A549 (cell line): ENCODE measurements at regions not wholly inside any gene's neighbourhood (a gene's known extent, or its start where the extent isn't known, plus 50 kb on each side); places are given as distances from the start of the nearest gene placed in this dataset.

Experiments used
- ATAC-seq, 2 experiments: fragments of 200-7000 bp in 1 of 2; fragments of >200 bp in 1 of 2; cut with Nextera tagmentation in 1 of 2; cut with Tn5 transposase in 1 of 2; 3 replicates each; pipeline versions ENCODE4 v1.8.0 to v1.9.1; 2018 to 2020; ENCODE audit warnings: mild to moderate bottlenecking in 1 of 2, moderate library complexity in 1 of 2
- CTCF ChIA-PET: fragments of 300-600 bp; sonication (Branson Sonifier 250); formaldehyde crosslinking; extraction: SDS; loops from one replicate; lab custom pipeline; 2021; ENCODE audit warnings: antibody characterized with exemption, inconsistent platforms; lab: Yijun Ruan, JAX
- POLR2A ChIA-PET: fragments of 350-600 bp; formaldehyde crosslinking; extraction: SDS; loops from one replicate; lab custom pipeline; 2021; ENCODE audit warnings: antibody characterized with exemption, inconsistent platforms; lab: Yijun Ruan, JAX
- DNase-seq, 2 experiments: peaks; one replicate each; pipeline versions ENCODE4 v3.0.0 to v3.0.0-alpha.2; 2011 to 2016; ENCODE audit warnings: low read depth in 1 of 2, low spot score in 1 of 2
- FAIRE-seq: peaks from 2 replicates; lab custom pipeline; 2011; peaks lifted over from hg19 to GRCh38; lab: Jason Lieb, UNC
- H3K27ac ChIP-seq, 2 experiments: fragments of >200 bp; sonication (Bioruptor Twin); formaldehyde crosslinking; 3 replicates each; pipeline ENCODE4 v1.5.1; 2016 to 2017
- H3K4me1 ChIP-seq: fragments of >200 bp; sonication (Bioruptor Twin); formaldehyde crosslinking; 3 replicates; pipeline ENCODE4 v1.6.1; 2016
- H3K4me2 ChIP-seq: fragments of >200 bp; sonication (Bioruptor Twin); formaldehyde crosslinking; 3 replicates; pipeline ENCODE4 v1.6.1; 2016
- H3K4me3 ChIP-seq: fragments of >200 bp; sonication (Bioruptor Twin); formaldehyde crosslinking; 3 replicates; pipeline ENCODE4 v1.5.1; 2016
- H3K9me3 ChIP-seq: fragments of >200 bp; sonication (Bioruptor Twin); formaldehyde crosslinking; 3 replicates; pipeline ENCODE4 v1.6.1; 2016
- ATOH8 ChIP-seq: fragments of 250-450 bp; sonication (Bioruptor Pico); IDR thresholded peaks from 2 replicates; pipeline ENCODE4 v1.5.0; 2020; ENCODE audit warnings: low read depth, mild to moderate bottlenecking, moderate library complexity
- BCL3 ChIP-seq: fragments of >200 bp; sonication (Bioruptor Twin); formaldehyde crosslinking; IDR thresholded peaks from 3 replicates; pipeline ENCODE4 v1.6.1; 2016
- CBX8 ChIP-seq: fragments of 200-600 bp; sonication (generic); IDR thresholded peaks from 2 replicates; pipeline ENCODE4 v1.6.1; 2016
- CHD4 ChIP-seq: fragments of 200-600 bp; sonication (generic); IDR thresholded peaks from 2 replicates; pipeline ENCODE4 v1.6.1; 2016; ENCODE audit warnings: antibody characterized with exemption, mild to moderate bottlenecking, borderline replicate concordance
- CTCF ChIP-seq: fragments of >200 bp; sonication (Bioruptor Twin); formaldehyde crosslinking; IDR thresholded peaks from 3 replicates; pipeline ENCODE4 v1.5.1; 2016
- EHMT2 ChIP-seq: fragments of 200-600 bp; sonication (generic); IDR thresholded peaks from 2 replicates; pipeline ENCODE4 v1.6.1; 2016; ENCODE audit warnings: antibody characterized with exemption, low read depth, mild to moderate bottlenecking, moderate library complexity
- FOSB ChIP-seq: fragments of 250-450 bp; sonication (Bioruptor Pico); IDR thresholded peaks from 2 replicates; pipeline ENCODE4 v1.5.0; 2020; ENCODE audit warnings: mild to moderate bottlenecking, moderate library complexity
- FOSL2 ChIP-seq, 2 experiments: fragments of 450-650 bp in 1 of 2; fragments of >200 bp in 1 of 2; sonication (Bioruptor Twin) in 1 of 2; formaldehyde crosslinking; IDR thresholded peaks; 2 replicates each; pipeline versions ENCODE4 v1.5.0 to v1.6.1; 2016 to 2020; ENCODE audit warnings: mild to moderate bottlenecking in 1 of 2, moderate library complexity in 1 of 2
- HEYL ChIP-seq: fragments of 250-450 bp; sonication (Bioruptor Pico); IDR thresholded peaks from 2 replicates; pipeline ENCODE4 v1.8.0; 2021; ENCODE audit warnings: mild to moderate bottlenecking, moderate library complexity
- HOXA7 ChIP-seq: fragments of 250-450 bp; sonication (Bioruptor Pico); IDR thresholded peaks from 2 replicates; pipeline ENCODE4 v1.5.0; 2020; ENCODE audit warnings: mild to moderate bottlenecking, moderate library complexity
- HOXB5 ChIP-seq: fragments of 250-450 bp; sonication (Bioruptor Pico); IDR thresholded peaks from 2 replicates; pipeline ENCODE4 v1.5.0; 2020; ENCODE audit warnings: mild to moderate bottlenecking, moderate library complexity
- JUN ChIP-seq, 2 experiments: fragments of >200 bp; sonication (Bioruptor Twin); formaldehyde crosslinking; IDR thresholded peaks; 2 replicates in 1 of 2; 3 replicates in 1 of 2; pipeline ENCODE4 v1.6.1; 2016 to 2017
- JUNB ChIP-seq: fragments of >200 bp; sonication (Bioruptor Twin); formaldehyde crosslinking; IDR thresholded peaks from 2 replicates; pipeline ENCODE4 v1.6.1; 2016
- MAFK ChIP-seq: fragments of 450-650 bp; IDR thresholded peaks from 2 replicates; pipeline ENCODE4 v1.6.1; 2014; ENCODE audit not compliant: partially characterized antibody
- MAX ChIP-seq: IDR thresholded peaks from 2 replicates; pipeline ENCODE4 v1.6.1; 2012
- NPAS2 ChIP-seq: fragments of 250-450 bp; sonication (Bioruptor Pico); IDR thresholded peaks from 2 replicates; pipeline ENCODE4 v1.8.0; 2022; ENCODE audit warnings: mild to moderate bottlenecking, moderate library complexity, borderline replicate concordance
- NR3C1 ChIP-seq: fragments of >200 bp; sonication (Bioruptor Twin); formaldehyde crosslinking; IDR thresholded peaks from 3 replicates; pipeline ENCODE4 v1.6.1; 2017
- PBX3 ChIP-seq: IDR thresholded peaks from 2 replicates; pipeline ENCODE4 v1.6.1; 2012
- POLR2A ChIP-seq: IDR thresholded peaks from 2 replicates; pipeline ENCODE4 v1.6.1; 2012; ENCODE audit warnings: mild to moderate bottlenecking, low read length
- TP53 ChIP-seq: fragments of 250-450 bp; sonication (Bioruptor Pico); IDR thresholded peaks from 2 replicates; pipeline ENCODE4 v1.5.0; 2021; ENCODE audit warnings: mild to moderate bottlenecking, moderate library complexity
- USF2 ChIP-seq: fragments of 450-650 bp; IDR thresholded peaks from 2 replicates; pipeline ENCODE4 v1.6.1; 2014; ENCODE audit warnings: antibody characterized with exemption
- ZC3H11A ChIP-seq: fragments of 450-650 bp; IDR thresholded peaks from 2 replicates; pipeline ENCODE4 v1.6.1; 2014; ENCODE audit warnings: antibody characterized with exemption, mild to moderate bottlenecking
- ZSCAN20 ChIP-seq: fragments of 250-450 bp; sonication (Bioruptor Pico); IDR thresholded peaks from 2 replicates; pipeline ENCODE4 v1.8.0; 2022; ENCODE audit warnings: mild to moderate bottlenecking, moderate library complexity
- WGBS: methylation state at CpG from one replicate; pipeline ENCODE4 v1.1.6; 2017; ENCODE audit errors: missing lambda C conversion rate; 5-methylcytosine and 5-hydroxymethylcytosine counted together

GRCh38 chr13:84566780-84567179 is 684.5 kb upstream of the SLITRK1 start:
- Histone ChIP-seq H3K4me1 (no peaks in the 10 kb centered on the region), H3K9me3 (no peaks in the 10 kb centered on the region), H3K4me2 (no peak overlapping the region), H3K4me3 (no peak overlapping the region), H3K27ac (no peak overlapping the region)
- ChIA-PET CTCF (no interaction called here), POLR2A (no interaction called here)
- ATAC-seq (no peak), DNase-seq (no peak), FAIRE-seq (no peak)
- no peak for TF ChIP-seq FOSL2 (IDR thresholded peaks at IDR 0.05)
- no peak for TF ChIP-seq FOSL2 (CRISPR knock-in tag; IDR thresholded peaks at IDR 0.05)
- no peak for TF ChIP-seq CTCF
- TF ChIP-seq BCL3: no peak
- TF ChIP-seq HOXB5: no peak
- TF ChIP-seq CHD4: no peak
- TF ChIP-seq ZC3H11A: no peak
- no peak for TF ChIP-seq MAX
- no peak for TF ChIP-seq USF2
- TF ChIP-seq EHMT2: no peak
- no peak for TF ChIP-seq HOXA7 (CRISPR knock-in tag)
- no peak for TF ChIP-seq ATOH8
- TF ChIP-seq PBX3: no peak
- no peak for TF ChIP-seq ZSCAN20 (CRISPR knock-in tag)
- TF ChIP-seq NPAS2 (CRISPR knock-in tag): no peak
- TF ChIP-seq HEYL (CRISPR knock-in tag): no peak
- 62% methylated on average over 2 of the region's 2 CpGs for WGBS

GRCh38 chr13:84563611-84564010 is 681.3 kb upstream of the SLITRK1 start:
- Histone ChIP-seq H3K4me2 (no peak overlapping the region), H3K4me3 (no peak overlapping the region), H3K4me1 (no peaks in the 10 kb centered on the region), H3K9me3 (no peaks in the 10 kb centered on the region), H3K27ac (no peak overlapping the region)
- no peak for DNase-seq
- ChIA-PET POLR2A (no interaction called here), CTCF (no interaction called here)
- 16% methylated on average over 3 of the region's 3 CpGs for WGBS
- TF ChIP-seq JUNB: no peak
- no peak for TF ChIP-seq JUN (IDR thresholded peaks at IDR 0.05)
- TF ChIP-seq TP53 (CRISPR knock-in tag): no peak
- TF ChIP-seq POLR2A: no peak
- TF ChIP-seq NR3C1: no peak
- no peak for TF ChIP-seq MAFK
- no peak for TF ChIP-seq NPAS2 (CRISPR knock-in tag)
- TF ChIP-seq MAX: no peak
- no peak for TF ChIP-seq CBX8
- TF ChIP-seq PBX3: no peak
- TF ChIP-seq BCL3: no peak
- TF ChIP-seq HOXB5: no peak
- TF ChIP-seq FOSB (CRISPR knock-in tag): no peak
- ATAC-seq: no peak
- no peak for FAIRE-seq
